A673 (cell line): ENCODE measurements at regions not wholly inside any gene's neighbourhood (a gene's known extent, or its start where the extent isn't known, plus 50 kb on each side); places are given as distances from the start of the nearest gene placed in this dataset.

Experiments used
- BruUV-seq: library from RNA; stranded (reverse); fragments of 400-500 nt; replicated peaks from 2 replicates; lab custom pipeline; 2021; lab: Mats Ljungman, UMichigan
- CTCF ChIA-PET: fragments of 300-600 bp; sonication (Branson Sonifier 250); formaldehyde crosslinking; loops from one replicate; lab custom pipeline; 2022; ENCODE audit warnings: antibody characterized with exemption; lab: Charles Lee
- POLR2A ChIA-PET: fragments of 300-600 bp; sonication (Branson Sonifier 250); formaldehyde crosslinking; loops from one replicate; lab custom pipeline; 2022; ENCODE audit warnings: antibody characterized with exemption; ENCODE audit not compliant: low non-redundant PET; lab: Charles Lee
- DNase-seq: peaks from one replicate; pipeline ENCODE4 v3.0.0-alpha.2; 2015; ENCODE audit warnings: low spot score
- H3K27ac ChIP-seq: fragments of 200-600 bp; sonication (generic); 2 replicates; pipeline ENCODE4 v1.5.1; 2016; ENCODE audit warnings: mixed run types, low read depth, mild to moderate bottlenecking, mixed read lengths, antibody characterized with exemption, low read length; ENCODE audit not compliant: poor library complexity, severe bottlenecking
- H3K27me3 ChIP-seq: fragments of 200-600 bp; sonication (generic); replicated peaks from 2 replicates; pipeline ENCODE4 v1.6.1; 2017; ENCODE audit warnings: mixed run types, low read depth, mild to moderate bottlenecking, mixed read lengths, antibody characterized with exemption, low read length; ENCODE audit not compliant: insufficient read depth, poor library complexity
- H3K36me3 ChIP-seq: fragments of 200-600 bp; sonication (generic); 2 replicates; pipeline ENCODE4 v1.6.1; 2016; ENCODE audit warnings: mixed run types, mild to moderate bottlenecking, mixed read lengths, antibody characterized with exemption, low read length; ENCODE audit not compliant: insufficient read depth, poor library complexity, severe bottlenecking
- H3K4me1 ChIP-seq: fragments of 200-600 bp; sonication (generic); 2 replicates; pipeline ENCODE4 v1.6.1; 2017; ENCODE audit warnings: mixed run types, mild to moderate bottlenecking, mixed read lengths, antibody characterized with exemption, low read length; ENCODE audit not compliant: insufficient read depth, poor library complexity, severe bottlenecking
- H3K4me3 ChIP-seq: fragments of 200-600 bp; sonication (generic); 2 replicates; pipeline ENCODE4 v1.5.1; 2016; ENCODE audit warnings: low read depth, mixed run types, mild to moderate bottlenecking, mixed read lengths, low read length; ENCODE audit not compliant: poor library complexity, severe bottlenecking
- H3K9me3 ChIP-seq: fragments of 200-600 bp; sonication (generic); 2 replicates; pipeline ENCODE4 v1.6.1; 2016; ENCODE audit warnings: mixed run types, low read depth, mild to moderate bottlenecking, mixed read lengths, antibody characterized with exemption, low read length; ENCODE audit not compliant: poor library complexity, severe bottlenecking
- CTCF ChIP-seq: fragments of 300-800, 200-600 bp; sonication (generic); conservative IDR thresholded peaks from 2 replicates; pipeline ENCODE4 v1.5.1; 2017; ENCODE audit warnings: low read depth, mild to moderate bottlenecking, antibody characterized with exemption, low read length, moderate library complexity, mixed read lengths
- EZH2 ChIP-seq: fragments of 200-600 bp; sonication (generic); IDR thresholded peaks from 2 replicates; pipeline ENCODE4 v1.6.1; 2017; ENCODE audit warnings: borderline replicate concordance, low read depth, mild to moderate bottlenecking, mixed read lengths, antibody characterized with exemption, low read length; ENCODE audit not compliant: poor library complexity, severe bottlenecking
- intact Hi-C: fragments of 100-400 bp; cut with micrococcal nuclease; formaldehyde crosslinking; loops from one replicate; pipeline ENCODE4 v1.10.0; 2022; ENCODE audit not compliant: unreplicated experiment

- intact Hi-C loops = no loop called here
- no peak for TF ChIP-seq EZH2
- TF ChIP-seq CTCF = no peak
- H3K4me3 ChIP-seq = no peak overlapping the region
- ChIA-PET CTCF (no interaction called here), POLR2A (no interaction called here)
- no TSS peak for BruUV-seq
- no peak overlapping the region for H3K27ac ChIP-seq
- H3K36me3 ChIP-seq = no peaks in the 10 kb centered on the region
- H3K9me3 ChIP-seq = no peaks in the 10 kb centered on the region
- H3K4me1 ChIP-seq = no peaks in the 10 kb centered on the region
- peaks cover 27% of the 10 kb centered on the region for H3K27me3 ChIP-seq
- DNase-seq = no peak
Measured at GRCh38 chr6:1057490-1058135, 254.3 kb upstream of the FOXQ1 start.

GRCh38 chr6:1055015-1055921, 256.6 kb upstream of the FOXQ1 start:
- TF ChIP-seq CTCF (no peak), EZH2 (no peak)
- Histone ChIP-seq H3K4me1 (no peaks in the 10 kb centered on the region), H3K27me3 (peaks cover 23% of the 10 kb centered on the region), H3K9me3 (no peaks in the 10 kb centered on the region), H3K4me3 (no peak overlapping the region), H3K36me3 (no peaks in the 10 kb centered on the region), H3K27ac (no peak overlapping the region)
- DNase-seq = no peak
- BruUV-seq = no TSS peak
- POLR2A ChIA-PET = no interaction called here
- CTCF ChIA-PET = no interaction called here
- intact Hi-C loops = no loop called here

GRCh38 chr6:1054653-1055014, 257.3 kb upstream of the FOXQ1 start:
- Histone ChIP-seq H3K36me3 (no peaks in the 10 kb centered on the region), H3K9me3 (no peaks in the 10 kb centered on the region), H3K27me3 (peaks cover 22% of the 10 kb centered on the region), H3K27ac (no peak overlapping the region), H3K4me3 (no peak overlapping the region), H3K4me1 (no peaks in the 10 kb centered on the region)
- DNase-seq = no peak
- ChIA-PET POLR2A (no interaction called here), CTCF (no interaction called here)
- TF ChIP-seq CTCF (no peak), EZH2 (no peak)
- intact Hi-C loops = no loop called here
- no TSS peak for BruUV-seq
